ENCODE measurements at regions not wholly inside any gene's neighbourhood (a gene's known extent, or its start where the extent isn't known, plus 50 kb on each side); places are given as distances from the start of the nearest gene placed in this dataset.

- TF ChIP-seq CTCF (IDR thresholded peaks at IDR 0.05; ENCODE audit: extremely low read depth, missing control alignments), result no peak
- no peak for DNase-seq (ENCODE audit: low spot score)
These were observed 232.2 kb upstream of the CTBP2 start for GRCh38 chr10:125392609-125393008.

- TF ChIP-seq CTCF (IDR thresholded peaks at IDR 0.05; ENCODE audit: extremely low read depth, missing control alignments), result no peak
- no peak for DNase-seq (ENCODE audit: low spot score)
These were observed 231.8 kb upstream of the CTBP2 start for GRCh38 chr10:125392154-125392553.

- TF ChIP-seq CTCF (IDR thresholded peaks at IDR 0.05; ENCODE audit: extremely low read depth, missing control alignments), result no peak
- DNase-seq (ENCODE audit: low spot score), result no peak
These were observed 229.3 kb upstream of the CTBP2 start for GRCh38 chr10:125389648-125390047.

- TF ChIP-seq CTCF (IDR thresholded peaks at IDR 0.05; ENCODE audit: extremely low read depth, missing control alignments), result no peak
- DNase-seq (ENCODE audit: low spot score), result no peak
These were observed 219.2 kb upstream of the CTBP2 start for GRCh38 chr10:125379592-125379991.

- no peak for TF ChIP-seq CTCF (IDR thresholded peaks at IDR 0.05; ENCODE audit: extremely low read depth, missing control alignments)
- DNase-seq (ENCODE audit: low spot score), result no peak
These were observed 217.0 kb upstream of the CTBP2 start for GRCh38 chr10:125377368-125377767.

- TF ChIP-seq CTCF (IDR thresholded peaks at IDR 0.05; ENCODE audit: extremely low read depth, missing control alignments), result no peak
These were observed 214.8 kb upstream of the CTBP2 start for GRCh38 chr10:125375210-125375609.

GRCh38 chr10:125373546-125373945 is 213.2 kb upstream of the CTBP2 start:
- TF ChIP-seq CTCF (IDR thresholded peaks at IDR 0.05; ENCODE audit: extremely low read depth, missing control alignments), result no peak
- DNase-seq (ENCODE audit: low spot score), result no peak

More at GRCh38 chr10:125375210-125375609, 214.8 kb upstream of the CTBP2 start:
- no peak for DNase-seq (ENCODE audit: low spot score)

All from GM20000 (cell line).